Stimulated activated CD4-positive, alpha-beta T cell treated with anti-CD3 and anti-CD28 coated beads, Interleukin-15, amount 100 ng/mL, for 24 hours (primary cell): ENCODE measurements at regions not wholly inside any gene's neighbourhood (a gene's known extent, or its start where the extent isn't known, plus 50 kb on each side); places are given as distances from the start of the nearest gene placed in this dataset.
"Not testable (repeated sequence)": the region's sequence is repeated elsewhere in the genome, so short reads cannot be mapped to it uniquely, and the experiment has no call there.

Source experiments
- DNase-seq: peaks from one replicate; pipeline ENCODE4 v3.0.0-alpha.2; 2020

GRCh38 chr1:104182251-104182650 is 432.6 kb downstream of the AMY1C start:
- DNase-seq: no peak

GRCh38 chr1:104189207-104189606 is 439.5 kb downstream of the AMY1C start:
- DNase-seq: no peak

- DNase-seq: no peak
Measured at GRCh38 chr1:104190821-104191220, 441.1 kb downstream of the AMY1C start.

GRCh38 chr1:104195395-104195794 is 445.7 kb downstream of the AMY1C start:
- DNase-seq: no peak

GRCh38 chr1:104196136-104196535 is 446.4 kb downstream of the AMY1C start:
- DNase-seq: no peak

GRCh38 chr1:104197516-104197915 is 447.8 kb downstream of the AMY1C start:
- DNase-seq: no peak

- no peak for DNase-seq
Measured at GRCh38 chr1:104212239-104212638, 462.5 kb downstream of the AMY1C start.

- DNase-seq: not testable (repeated sequence)
Measured at GRCh38 chr1:104217395-104217986, 467.8 kb downstream of the AMY1C start.

- no peak for DNase-seq
Measured at GRCh38 chr1:104229860-104230259, 480.2 kb downstream of the AMY1C start.

- DNase-seq: no peak
Measured at GRCh38 chr1:104231676-104232075, 482.0 kb downstream of the AMY1C start.

GRCh38 chr1:104235141-104235540 is 485.4 kb downstream of the AMY1C start:
- DNase-seq: no peak

GRCh38 chr1:104238991-104239390 is 489.3 kb downstream of the AMY1C start:
- no peak for DNase-seq

GRCh38 chr1:104248385-104248784 is 498.7 kb downstream of the AMY1C start:
- DNase-seq: no peak

GRCh38 chr1:104259481-104259880 is 509.8 kb downstream of the AMY1C start:
- no peak for DNase-seq

GRCh38 chr1:104263110-104263509 is 513.4 kb downstream of the AMY1C start:
- DNase-seq: peak; percentile 1

GRCh38 chr1:104264521-104264920 is 514.8 kb downstream of the AMY1C start:
- no peak for DNase-seq

GRCh38 chr1:104265163-104265562 is 515.5 kb downstream of the AMY1C start:
- DNase-seq: no peak

GRCh38 chr1:104266612-104267011 is 516.9 kb downstream of the AMY1C start:
- DNase-seq: no peak

- DNase-seq: not testable (repeated sequence)
Measured at GRCh38 chr1:104288322-104288721, 538.6 kb downstream of the AMY1C start.

GRCh38 chr1:104291156-104291555 is 541.5 kb downstream of the AMY1C start:
- no peak for DNase-seq

GRCh38 chr1:104294259-104294658 is 544.6 kb downstream of the AMY1C start:
- DNase-seq: no peak

GRCh38 chr1:104295511-104295910 is 545.8 kb downstream of the AMY1C start:
- no peak for DNase-seq

GRCh38 chr1:104309673-104310072 is 560.0 kb downstream of the AMY1C start:
- DNase-seq: no peak

GRCh38 chr1:104315823-104316222 is 566.1 kb downstream of the AMY1C start:
- DNase-seq: no peak

GRCh38 chr1:104322131-104322530 is 572.4 kb downstream of the AMY1C start:
- DNase-seq: no peak

- DNase-seq: no peak
Measured at GRCh38 chr1:104329278-104329677, 579.6 kb downstream of the AMY1C start.
